ENCODE measurements at regions not wholly inside any gene's neighbourhood (a gene's known extent, or its start where the extent isn't known, plus 50 kb on each side); places are given as distances from the start of the nearest gene placed in this dataset.

DNA sequence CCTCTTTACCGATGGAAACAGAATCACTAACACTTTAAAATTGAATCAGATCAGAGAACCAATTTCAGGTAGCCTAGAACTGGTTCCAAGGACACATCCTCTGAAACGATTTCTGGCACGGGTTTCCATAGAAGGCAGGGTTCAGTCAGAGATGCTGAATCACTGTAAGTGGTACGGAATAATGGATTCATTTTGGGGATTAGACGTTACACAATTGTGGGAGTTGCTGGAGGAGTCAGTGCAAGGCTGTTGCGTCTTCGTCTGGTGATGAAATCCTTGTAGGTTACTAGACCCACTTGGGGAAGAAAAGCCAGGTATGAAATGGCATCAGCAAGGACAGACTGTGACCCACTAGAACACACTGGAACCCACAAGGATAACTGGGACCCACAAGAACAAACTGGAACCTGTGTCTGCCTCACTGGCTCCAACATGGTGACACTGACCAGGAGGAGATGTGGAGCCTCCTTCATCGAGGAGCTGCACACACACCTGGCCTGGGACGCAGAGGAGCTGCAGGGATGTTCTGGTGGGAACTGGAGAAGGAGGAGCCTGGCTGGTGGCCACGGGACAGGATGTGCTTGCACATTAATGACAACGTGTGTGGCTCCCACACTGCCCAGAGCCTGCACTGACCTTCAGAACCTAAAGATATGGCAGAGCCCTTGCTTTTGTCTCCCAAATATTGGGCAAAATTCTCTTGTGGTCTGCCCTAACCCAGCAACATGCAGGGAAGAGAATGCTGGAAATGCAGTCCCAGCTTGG lies 105.1 kb downstream of the TRAPPC11 start:
- DNase-seq: no peak

DNA sequence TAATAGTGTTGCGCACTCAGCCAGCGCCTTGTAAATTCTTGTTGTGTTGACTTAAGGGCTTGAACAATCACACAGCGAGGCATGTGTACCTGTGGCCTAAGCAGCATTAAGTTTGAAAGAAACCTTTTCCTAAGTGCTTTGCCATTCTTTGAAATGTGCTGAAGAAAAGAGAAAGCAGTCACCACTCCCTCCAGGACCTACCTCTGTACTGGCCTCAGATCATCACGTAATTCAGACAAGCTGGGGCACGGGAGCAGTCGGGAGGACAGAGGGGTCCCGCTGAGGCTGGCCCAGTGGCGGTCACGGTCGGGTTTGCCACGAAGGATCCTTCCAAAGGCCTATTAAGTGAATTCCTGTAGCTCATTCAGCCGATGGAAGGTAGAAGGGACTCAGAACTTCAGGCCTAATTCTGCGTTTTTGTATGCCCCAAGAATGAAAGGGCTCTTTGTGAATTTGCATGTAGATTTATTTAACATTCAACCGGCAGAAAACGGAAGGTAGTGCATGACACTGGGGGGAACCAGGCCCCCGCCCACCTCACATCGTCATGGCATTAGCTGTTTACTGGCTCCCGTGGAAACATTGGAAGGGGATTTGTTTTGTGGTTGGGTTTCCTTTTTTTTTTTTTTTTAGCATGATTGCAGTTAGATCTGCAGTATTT lies 106.3 kb downstream of the TRAPPC11 start:
- DNase-seq: no peak

DNA sequence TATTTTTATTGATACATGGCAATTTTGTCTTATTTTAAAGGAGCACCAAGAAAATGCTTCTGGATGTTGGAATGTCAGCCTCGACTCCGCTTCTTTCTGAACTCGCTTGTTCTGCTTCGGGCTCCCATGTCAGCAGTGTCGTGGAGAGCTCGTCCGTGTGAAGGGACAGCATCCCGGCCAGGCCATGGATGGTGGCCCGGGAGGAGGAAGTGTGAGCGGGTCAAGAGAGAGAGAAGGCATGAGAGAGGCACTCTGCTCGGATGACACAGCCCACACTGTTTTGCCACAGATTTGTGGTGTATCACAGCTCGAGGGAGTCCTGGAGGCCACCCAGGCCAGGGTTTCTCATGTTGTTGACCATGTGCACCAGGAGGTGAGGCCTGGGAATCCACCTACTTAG lies 107.0 kb downstream of the TRAPPC11 start:
- no peak for DNase-seq

DNA sequence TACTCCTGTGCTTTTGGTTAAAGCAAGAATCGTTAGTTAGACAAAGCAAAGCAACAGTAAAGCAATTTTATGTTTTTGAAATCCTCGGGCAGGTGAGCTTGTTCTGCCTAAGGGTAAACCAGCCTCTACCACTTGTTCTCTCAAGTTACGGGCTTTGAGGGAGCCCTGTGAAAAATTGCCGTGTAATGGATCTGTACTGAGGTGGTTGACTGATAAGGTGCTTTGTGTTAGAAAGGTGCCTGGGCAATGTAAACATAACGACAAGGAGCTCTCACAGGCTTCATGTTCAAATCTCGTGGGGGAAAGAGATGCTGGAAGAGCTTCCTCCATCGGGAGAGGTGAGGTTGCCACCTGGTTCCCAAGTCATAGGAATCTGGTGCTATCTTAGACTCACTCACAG lies 111.8 kb downstream of the TRAPPC11 start:
- no peak for DNase-seq

DNA sequence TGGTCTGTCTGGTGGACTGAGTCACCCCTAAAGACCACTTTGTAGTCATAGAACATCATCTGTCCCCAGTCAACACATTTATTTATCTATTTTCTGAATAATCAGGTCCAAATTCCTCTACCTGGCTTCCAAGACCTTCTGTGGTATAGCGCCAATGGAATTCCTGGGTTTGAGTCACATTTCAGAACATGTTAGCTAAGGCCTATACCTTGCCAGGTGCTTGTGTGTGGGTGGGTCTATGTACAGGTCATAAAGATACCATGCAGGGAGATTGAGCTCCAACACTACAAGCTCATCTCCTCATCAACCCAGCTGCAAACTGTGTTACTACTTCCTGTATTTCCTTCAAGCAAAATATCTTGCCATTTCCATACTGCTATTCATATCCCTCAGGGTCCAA lies 113.3 kb downstream of the TRAPPC11 start:
- DNase-seq: no peak

DNA sequence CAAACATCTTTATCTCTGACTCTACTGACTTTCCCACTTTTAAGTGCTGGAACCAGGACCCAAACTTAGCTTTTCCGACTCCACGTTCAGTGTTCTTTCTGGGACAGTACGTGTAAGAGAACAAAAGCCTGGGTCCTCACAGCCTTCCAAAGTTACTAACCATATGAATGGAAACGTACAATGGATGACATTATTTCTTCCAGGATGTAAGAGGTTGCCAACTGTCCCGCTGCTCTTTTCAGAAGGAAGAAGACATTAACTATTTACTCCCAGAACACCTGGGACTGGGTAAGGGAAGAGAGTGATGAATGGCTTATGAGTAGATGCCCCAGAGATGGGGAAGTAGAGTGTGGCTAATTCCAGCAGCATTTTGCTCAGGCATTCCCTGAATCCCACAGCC lies 114.7 kb downstream of the TRAPPC11 start:
- no peak for DNase-seq

DNA sequence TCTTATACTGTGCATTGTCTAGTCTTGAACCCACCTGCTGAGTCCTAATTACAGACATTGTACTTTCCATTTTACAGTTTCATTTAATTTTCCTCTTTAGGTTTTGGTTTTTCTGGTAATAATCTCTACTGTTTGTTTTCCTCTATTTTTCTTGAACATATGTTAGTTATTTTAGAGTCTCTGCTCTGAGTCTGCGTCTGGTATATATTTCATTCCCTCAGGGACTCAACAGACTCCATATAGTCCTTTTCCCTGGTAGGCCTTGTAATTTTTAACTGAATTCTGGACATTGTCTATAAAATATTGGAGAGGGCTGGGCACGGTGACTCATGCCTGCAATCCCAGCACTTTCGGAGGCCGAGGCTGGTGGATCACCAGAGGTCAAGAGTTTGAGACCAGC lies 121.8 kb upstream of the STOX2 start:
- DNase-seq: no peak

DNA sequence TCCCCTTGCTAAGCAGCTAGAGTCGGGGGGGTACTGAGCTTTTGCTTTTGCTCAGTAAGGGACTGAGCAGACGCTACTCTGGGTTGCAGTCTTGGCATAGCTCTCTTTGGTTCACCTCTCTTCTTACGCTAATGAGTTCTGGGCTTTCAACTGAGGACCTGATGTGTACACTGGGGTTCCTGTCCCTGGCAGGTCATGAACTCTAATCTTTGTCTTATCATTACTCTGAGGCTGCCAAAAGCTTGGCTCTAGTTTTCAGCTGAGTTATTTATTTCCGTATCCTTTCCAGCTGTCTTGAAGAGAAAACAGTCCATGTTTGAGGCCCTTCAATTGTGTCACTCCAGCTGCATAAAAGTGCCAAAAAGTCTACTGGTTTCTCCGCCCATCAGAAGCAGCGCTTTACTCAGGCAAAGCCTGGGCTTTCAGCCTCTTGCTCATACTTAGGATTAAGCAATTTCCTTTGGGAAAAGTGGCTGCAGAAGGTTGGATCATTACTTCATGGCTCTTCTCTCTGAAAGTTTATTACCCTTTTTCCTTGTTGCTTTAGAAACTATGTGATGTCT lies 121.0 kb upstream of the STOX2 start:
- no peak for DNase-seq

DNA sequence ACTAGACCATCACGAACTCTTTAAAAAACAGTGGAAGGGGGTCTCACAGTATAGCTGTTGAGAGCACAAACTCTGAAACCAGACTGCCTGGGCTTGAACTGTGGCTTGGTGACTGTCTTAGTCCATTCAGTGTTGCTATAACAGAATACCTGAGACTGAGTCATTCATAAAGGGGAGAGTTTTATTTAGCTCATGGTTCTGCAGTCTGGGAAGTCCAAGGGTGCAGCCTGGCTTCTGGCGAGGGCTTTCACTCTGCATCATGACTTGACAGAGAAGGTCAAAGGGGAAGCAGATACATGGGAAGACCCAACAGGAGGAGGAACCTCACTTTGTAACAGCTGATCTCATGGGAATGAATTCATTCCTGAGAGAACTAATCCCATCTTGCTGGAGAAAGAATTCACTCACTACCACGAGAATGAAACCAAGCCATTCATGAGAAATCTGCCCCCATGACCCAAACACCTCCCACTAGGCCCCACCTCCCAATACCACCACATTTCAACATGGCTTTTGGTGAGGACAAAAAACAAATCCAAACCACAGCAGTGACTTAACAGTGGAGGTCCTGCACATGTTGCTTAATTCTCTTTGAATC lies 116.7 kb upstream of the STOX2 start:
- DNase-seq: no peak

DNA sequence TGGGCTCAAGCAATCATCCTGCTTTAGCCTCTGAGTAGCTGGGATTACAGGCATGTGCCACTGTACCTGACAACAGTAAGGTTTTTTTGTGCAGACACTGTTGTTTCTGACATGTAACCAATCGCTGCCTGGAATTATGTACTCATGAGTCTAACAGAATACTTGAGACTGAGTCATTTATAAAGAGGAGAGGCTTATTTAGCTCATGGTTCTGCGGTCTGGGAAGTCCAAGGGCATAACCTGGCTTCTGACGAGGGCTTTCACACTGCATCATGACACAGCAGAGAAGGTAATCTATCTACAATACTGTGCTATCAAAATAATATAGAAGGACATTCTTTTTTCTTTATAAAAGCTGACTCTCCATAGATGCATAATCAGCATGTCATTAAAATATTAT lies 115.5 kb upstream of the STOX2 start:
- DNase-seq: no peak

DNA sequence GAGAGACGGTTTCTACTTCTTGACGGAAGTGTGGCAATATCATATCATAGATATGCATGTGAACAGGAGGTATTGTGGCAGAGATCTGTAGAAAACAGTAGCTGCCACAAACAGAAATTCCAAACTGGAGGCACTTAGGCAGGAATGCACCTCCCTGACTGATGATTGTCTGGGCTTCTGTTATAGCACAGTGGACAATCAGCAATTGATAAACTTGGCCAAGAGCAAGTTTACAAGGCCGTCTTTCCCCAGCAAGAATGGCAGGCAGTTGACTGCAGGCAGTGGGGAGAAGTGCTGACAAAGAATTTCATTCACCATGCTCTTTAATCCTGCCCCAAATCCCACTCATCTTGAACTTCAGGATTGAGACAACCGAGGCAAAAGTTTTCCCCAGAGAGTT lies 114.4 kb upstream of the STOX2 start:
- no peak for DNase-seq

DNA sequence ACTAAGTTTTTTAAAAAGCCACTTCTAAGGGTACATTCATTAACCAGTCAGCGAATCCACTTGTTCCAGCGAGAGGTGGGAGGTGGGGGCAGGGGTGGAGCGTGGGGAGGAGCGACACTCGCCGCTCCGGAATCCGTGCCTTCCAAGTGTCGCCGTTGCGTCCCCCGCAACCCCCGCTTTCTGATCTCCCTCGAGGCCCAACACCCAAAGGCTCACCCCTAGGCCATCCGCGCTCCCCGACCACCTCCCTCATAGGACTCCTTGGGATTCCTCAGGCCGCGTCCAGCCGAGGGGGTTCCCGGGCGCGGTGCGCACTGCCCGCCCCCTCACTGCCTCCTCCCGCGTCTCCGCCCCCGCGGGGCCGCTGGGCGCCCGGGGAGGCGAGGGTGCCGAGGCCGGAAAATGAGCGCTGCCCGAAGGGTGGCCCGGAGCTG lies 108.1 kb upstream of the STOX2 start:
- no peak for DNase-seq

DNA sequence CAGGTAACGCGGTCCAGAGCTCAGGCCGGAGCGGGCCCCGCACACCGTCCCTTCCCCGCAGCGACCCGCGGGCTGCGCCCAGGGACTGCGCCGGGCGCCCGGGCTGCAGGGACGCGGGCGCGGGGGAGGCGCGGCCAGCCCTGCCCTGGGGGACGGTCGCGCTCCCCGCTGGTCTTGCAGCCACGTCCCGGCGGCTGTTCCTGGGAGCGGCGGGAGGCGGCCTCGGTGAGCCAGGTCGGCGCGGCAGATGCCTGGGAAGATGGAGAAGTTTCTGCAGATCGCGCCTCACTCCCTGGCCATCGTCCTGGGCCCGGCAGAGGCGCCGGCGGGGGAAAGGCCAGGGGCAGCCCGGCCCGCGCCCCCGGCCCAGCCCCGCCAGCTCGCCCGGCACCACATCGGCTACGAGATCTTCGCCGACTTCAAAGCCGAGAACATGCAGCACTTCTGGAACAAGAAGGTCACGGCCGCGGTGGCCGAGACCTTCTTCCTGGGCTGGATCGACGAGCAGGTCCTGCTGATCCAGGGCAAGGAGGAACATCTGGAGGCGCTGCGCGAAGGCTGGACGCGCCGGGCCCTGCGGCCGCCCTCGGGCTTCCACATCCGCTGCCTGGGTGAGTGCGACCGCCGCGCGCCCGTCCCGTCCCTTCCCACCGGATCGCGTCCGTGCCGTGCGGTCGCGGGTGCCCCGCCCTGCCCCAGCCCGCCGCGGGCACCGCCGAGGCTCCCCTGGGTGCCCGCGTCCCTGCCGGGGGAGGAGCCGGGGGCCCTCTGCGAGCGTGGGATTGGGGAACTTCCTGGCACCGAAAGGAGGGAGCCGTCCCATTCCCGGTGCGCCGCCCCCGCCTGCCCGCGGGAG lies 107.4 kb upstream of the STOX2 start:
- DNase-seq: no peak

DNA sequence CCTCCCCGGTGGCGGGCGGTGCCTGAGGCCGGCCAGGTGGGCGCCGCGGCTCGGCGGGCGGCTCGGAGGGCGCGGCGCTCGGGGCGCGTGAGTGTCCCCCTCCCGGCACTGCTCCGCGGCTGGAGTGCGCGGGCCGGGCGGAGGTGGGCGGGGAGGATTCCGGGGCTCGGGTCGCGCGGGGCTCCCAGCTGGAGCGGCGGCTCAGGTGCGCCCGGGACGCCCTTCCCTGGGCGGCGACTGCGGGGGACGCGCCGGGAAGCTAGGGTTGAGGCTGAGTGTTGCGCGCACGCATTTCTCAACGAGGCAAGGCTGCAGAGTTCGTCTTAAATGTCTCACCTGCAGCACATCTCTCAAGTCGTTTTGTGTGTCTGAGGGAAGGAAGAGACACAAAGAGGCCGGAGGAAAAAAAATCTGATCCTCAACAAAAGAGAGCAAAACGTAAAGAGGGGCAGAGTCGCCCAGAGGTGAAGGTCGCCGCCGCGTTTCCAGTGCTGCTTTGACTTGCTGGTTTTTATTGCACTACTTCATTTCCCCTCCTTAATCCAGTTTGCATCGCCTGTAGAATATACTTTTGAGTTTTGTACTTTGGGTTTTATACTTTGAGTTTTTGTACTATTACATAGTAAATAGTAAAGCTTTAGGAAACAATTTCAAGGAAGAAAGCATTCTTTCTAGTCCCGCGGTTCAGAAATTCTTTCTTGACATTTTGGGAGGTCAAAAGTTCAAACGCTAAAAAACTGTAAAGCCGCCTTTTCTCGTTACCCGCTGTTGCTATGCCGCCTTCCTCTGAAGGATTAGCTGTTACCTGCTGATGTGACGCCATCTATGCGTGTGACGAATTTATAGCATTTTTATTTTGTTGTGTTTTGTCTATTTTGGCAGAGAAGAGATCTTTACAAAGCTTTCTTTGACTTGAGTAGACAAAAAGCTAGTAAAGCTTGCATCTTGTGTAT lies 106.5 kb upstream of the STOX2 start:
- no peak for DNase-seq

DNA sequence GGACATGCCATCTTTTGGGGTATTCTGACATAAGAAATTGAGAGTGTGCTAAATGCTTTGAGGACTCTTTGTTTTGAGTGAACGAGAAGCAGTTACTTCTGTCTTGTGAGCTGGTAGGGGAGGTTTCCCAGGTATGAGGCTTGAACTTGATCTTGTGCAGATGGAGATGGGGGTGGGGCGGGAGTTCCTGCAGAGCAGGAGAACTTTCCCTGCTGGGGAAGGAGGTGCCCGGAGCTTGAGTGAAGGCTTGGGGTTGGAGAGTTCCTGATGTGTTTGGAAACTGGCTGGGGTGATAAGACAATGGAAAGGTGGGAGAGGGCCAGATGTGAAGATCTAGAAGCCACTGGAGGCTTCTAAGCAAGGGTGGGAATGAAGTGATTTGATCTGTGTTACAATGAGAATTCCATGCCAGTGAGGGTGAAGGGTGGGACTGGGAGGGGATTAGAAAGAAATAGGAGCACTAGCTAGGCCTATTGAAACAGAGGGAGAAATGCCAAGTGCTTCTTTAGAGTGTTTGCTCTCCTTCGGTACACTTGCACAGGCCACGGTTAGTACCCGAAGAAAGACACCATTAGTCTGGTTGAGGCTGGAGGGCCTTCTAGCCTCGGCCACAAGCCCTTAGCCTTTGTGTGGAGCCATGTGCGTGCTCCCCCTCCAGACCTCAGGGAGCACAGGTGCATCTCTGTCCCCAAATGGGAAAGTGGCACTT lies 103.5 kb upstream of the STOX2 start:
- DNase-seq: no peak

DNA sequence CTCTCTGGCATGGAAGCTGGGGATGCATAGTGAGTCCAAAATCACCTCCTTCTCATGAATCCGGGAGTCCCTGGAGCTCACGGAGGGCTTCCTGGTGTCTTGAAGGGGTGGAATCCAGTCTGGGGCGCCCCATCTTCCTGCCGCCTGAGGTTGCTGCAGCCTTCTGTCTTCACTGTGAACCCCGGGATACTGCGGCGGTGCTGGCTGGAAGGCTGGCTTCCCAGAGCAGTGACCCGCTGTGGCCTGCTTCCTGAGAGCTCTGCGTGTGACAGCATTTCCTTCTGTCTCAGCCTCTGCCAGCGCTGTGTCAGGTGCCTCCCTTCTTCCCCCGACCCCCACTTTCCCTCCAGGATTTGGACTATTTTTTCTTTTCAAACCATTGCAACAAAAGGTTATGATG lies 98.8 kb upstream of the STOX2 start:
- DNase-seq: no peak

DNA sequence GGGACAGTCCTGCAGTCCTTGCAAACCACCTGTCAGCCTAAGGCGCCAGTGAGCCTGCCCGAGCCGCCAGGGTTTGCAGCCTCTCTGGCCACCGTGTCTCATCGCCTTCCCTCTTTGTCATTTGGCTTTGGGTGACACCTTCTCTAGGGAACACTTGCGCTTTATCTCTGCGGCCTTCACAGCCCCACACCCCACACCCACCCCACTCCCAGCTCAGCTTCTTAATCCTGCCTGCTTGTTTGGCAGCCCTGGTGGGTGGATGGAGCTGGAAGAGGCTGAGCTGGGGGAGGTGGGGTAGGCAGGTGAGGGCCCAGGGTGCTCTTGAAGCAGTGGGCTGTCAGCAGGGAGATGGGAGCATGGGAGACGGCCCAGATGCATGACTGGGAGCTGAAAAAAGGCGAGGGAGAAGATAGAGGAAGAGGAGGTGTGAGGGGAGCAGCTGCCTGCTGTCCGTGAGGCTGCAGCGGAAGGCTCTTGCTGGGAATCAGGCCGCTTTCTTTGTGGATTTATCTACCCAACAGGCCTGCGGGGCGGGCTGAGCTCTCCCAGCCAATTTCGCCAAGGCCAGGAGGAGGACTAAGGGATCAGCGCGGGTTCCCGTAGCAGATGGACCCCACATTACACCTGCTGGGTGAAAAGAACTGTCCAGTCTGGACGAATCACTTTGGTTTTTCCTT lies 97.5 kb upstream of the STOX2 start:
- no peak for DNase-seq

DNA sequence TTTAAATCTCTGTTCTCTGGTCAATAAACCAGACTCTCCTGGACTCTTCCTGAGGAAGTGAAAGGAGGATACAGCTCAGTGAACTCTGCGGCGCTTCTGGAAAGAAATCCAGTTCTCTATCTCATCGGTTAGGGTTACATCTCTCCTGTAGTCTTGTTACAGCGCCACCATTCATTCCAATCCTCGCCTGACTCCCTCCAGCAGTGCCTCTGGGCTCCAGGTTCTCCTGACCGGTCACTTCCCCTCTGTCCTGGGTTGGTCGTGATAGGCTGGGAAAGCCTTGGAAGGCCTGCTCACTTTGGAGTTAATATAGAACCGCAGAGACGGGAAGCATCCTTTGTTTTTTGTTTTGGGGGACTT lies 97.0 kb upstream of the STOX2 start:
- DNase-seq: no peak

DNA sequence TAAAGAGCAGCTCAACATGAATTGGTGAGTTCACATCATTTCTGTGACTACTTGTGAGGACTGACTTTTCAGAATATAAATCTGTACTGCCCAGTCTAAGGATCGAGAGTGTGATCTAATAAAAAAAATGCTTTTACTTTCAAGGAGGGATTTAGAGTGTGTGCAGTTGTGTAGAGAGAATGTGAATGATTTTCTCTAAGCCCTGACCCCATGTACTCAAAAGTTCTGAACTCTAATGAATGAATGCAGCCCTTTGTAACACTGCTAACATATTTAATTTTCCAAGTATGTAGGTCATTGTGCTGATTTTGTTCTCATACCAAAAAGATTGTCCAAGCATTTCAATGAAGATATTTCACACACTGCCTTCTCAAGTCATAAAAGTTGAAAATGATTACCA lies 92.5 kb upstream of the STOX2 start:
- DNase-seq: no peak

DNA sequence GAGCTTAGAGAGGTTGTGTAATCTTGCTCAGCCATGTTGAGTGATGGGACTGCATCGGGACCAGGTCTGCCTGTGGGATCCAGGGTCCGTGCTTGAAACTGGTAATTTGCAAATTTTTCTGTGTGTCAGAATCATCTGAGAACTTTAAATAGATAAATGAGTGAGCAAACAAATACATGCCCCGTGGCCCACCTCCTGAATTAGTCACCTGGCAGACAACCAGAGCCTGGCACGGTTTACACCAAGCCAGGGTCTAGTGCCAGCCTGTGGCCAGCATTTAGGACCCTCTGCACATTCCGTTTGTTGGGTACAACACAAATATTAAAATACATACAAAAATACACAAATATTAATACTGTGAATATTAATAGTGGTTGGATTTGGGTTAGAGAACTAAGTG lies 90.6 kb upstream of the STOX2 start:
- no peak for DNase-seq

DNA sequence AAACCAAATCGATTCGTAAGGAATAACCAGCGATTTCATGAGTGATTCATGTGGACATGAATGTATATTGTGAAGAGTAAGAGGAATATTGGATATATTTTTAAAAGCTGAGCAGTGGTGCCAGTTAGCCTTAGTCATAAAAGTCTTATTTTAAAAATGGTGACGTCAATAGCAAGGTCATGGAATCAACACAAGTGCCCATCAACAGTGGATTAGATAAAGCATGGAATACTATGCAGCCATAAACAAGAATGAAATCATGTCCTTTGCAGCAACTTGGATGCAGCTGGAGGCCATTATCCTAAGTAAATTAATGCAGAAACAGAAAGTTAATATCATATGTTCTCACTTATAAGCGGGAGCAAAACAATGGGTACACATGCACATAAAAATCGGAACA lies 89.0 kb upstream of the STOX2 start:
- DNase-seq: no peak

All from stimulated activated CD4-positive, alpha-beta T cell treated with anti-CD3 and anti-CD28 coated beads, Interleukin-12 subunit alpha, Interleukin-12 subunit beta, amount 100 ng/mL, for 4 hours (primary cell).